ENCODE measurements at regions not wholly inside any gene's neighbourhood (a gene's known extent, or its start where the extent isn't known, plus 50 kb on each side); places are given as distances from the start of the nearest gene placed in this dataset.

DNA sequence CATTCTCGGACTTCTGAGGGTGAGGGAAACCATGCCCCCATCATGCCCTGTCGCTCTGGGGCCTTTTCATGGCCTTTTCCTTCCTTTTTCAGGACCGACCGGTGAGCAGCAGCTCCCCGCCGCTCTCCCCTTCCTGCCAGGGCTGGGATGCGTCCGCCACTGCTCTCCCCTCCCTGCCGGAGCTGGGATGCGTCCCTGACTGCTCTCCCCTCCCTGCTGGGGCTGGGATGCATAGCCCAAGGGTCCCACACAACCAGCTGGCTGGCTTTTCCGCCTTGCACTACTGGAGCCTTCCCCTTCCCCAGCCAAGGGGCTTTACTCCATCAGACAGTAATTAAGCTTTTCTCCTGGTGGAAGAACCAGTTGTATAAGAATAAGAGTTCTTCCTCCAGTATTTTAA is 129.7 kb upstream of the COBL start:
- Mint-ChIP-seq H3K4me1 (ENCODE audit: low read depth, unreplicated experiment) (no peaks in the 10 kb centered on the region), H3K27ac (ENCODE audit: unreplicated experiment) (no peak overlapping the region), H3K27me3 (ENCODE audit: insufficient read depth, unreplicated experiment) (no peaks in the 10 kb centered on the region), H3K36me3 (ENCODE audit: insufficient read depth, unreplicated experiment) (no peaks in the 10 kb centered on the region), H3K4me3 (ENCODE audit: unreplicated experiment) (no peak overlapping the region), H3K9me3 (ENCODE audit: unreplicated experiment) (peaks cover 14% of the 10 kb centered on the region)
- TF ChIP-seq, protein P1, sequence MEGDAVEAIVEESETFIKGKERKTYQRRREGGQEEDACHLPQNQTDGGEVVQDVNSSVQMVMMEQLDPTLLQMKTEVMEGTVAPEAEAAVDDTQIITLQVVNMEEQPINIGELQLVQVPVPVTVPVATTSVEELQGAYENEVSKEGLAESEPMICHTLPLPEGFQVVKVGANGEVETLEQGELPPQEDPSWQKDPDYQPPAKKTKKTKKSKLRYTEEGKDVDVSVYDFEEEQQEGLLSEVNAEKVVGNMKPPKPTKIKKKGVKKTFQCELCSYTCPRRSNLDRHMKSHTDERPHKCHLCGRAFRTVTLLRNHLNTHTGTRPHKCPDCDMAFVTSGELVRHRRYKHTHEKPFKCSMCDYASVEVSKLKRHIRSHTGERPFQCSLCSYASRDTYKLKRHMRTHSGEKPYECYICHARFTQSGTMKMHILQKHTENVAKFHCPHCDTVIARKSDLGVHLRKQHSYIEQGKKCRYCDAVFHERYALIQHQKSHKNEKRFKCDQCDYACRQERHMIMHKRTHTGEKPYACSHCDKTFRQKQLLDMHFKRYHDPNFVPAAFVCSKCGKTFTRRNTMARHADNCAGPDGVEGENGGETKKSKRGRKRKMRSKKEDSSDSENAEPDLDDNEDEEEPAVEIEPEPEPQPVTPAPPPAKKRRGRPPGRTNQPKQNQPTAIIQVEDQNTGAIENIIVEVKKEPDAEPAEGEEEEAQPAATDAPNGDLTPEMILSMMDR (IDR thresholded peaks at IDR 0.05; ENCODE audit: insufficient read depth in 1 of 2, low read depth in 1 of 2, low read length in 1 of 2, severe bottlenecking in 1 of 2, unreplicated experiment in 1 of 2), result no peak
- Histone ChIP-seq H3K4me1 (peaks cover 3% of the 10 kb centered on the region; the same call in 1 of the 2 replicates), H3K4me3 (ENCODE audit: low read depth, low read length) (no peak overlapping the region), H3K36me3 (ENCODE audit: control insufficient read depth, insufficient read depth, low read length) (no peaks in the 10 kb centered on the region), H3K9me3 (peaks cover 14% of the 10 kb centered on the region), H3K27me3 (replicated peaks; ENCODE audit: control insufficient read depth, insufficient read depth, low read length) (no peaks in the 10 kb centered on the region)
- POLR2A ChIA-PET, result no interaction called here
- CTCF ChIA-PET, result interaction anchor here (0.6 kb wide), 1 partner anchor 495 kb away, joined by 3 read pairs; no protein-coding TSS in a partner anchor
- BruUV-seq (replicated peaks), result no TSS peak
- intact Hi-C loops (cut with micrococcal nuclease; ENCODE audit: unreplicated experiment), result no loop called here
- DNase-seq, result no peak

DNA sequence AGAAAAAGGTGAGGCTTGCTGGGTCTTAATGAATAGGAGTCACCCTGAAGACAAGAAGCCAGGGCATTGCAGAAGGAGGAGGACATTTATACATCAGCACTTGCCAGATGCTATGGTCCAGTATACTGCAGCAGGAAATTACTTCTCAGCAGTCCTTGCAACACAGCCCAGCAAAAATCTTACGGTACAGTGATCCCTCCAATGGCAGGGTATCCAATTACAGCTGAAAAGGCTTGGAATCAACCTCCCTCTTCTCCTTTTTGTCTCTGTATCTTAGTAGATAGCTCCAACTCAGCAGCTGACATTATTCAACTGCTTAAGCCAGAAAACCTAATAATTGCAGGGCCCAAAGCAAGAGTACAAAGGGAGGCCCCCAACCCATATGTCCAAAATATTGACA is 128.3 kb upstream of the COBL start:
- no peaks in the 10 kb centered on the region for H3K27me3 ChIP-seq (replicated peaks; ENCODE audit: control insufficient read depth, insufficient read depth, low read length)
- intact Hi-C loops (cut with micrococcal nuclease; ENCODE audit: unreplicated experiment), result no loop called here

DNA sequence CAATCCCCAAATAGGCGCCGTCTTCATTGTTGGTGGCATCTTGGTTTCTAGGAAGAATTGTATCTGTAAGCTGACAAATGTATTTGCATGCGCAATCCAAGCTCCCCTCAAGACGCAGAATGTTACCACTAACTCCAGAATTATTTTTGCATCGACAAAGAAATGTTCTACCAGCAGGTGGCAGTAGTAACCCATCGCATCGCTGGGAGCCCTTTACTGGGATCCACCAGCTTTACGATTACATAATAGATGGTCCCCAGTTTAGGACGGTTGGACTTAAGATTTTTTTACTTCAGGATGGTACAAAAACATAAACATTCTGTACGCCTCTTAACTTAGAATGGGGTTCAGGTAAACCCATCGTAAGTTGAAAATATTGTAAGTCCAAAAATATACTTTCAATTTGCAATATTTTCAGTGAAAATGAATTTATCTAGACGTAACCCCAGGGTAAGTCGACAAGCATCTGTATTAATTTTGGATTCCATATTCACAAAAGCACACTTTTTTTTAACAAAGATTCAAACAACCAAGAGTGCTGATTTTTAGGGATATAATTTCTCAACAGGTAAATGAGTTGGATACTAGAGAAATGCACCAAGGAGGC is 114.0 kb upstream of the COBL start:
- POLR2A ChIA-PET, result no interaction called here
- Histone ChIP-seq H3K9me3 (no peaks in the 10 kb centered on the region), H3K36me3 (ENCODE audit: control insufficient read depth, insufficient read depth, low read length) (no peaks in the 10 kb centered on the region), H3K4me1 (no peaks in the 10 kb centered on the region), H3K4me3 (ENCODE audit: low read depth, low read length) (no peak overlapping the region), H3K27me3 (replicated peaks; ENCODE audit: control insufficient read depth, insufficient read depth, low read length) (no peaks in the 10 kb centered on the region; the same call in 1 of the 2 replicates)
- Mint-ChIP-seq H3K4me3 (ENCODE audit: unreplicated experiment) (no peak overlapping the region), H3K9me3 (ENCODE audit: unreplicated experiment) (no peaks in the 10 kb centered on the region), H3K27ac (ENCODE audit: unreplicated experiment) (no peak overlapping the region), H3K27me3 (ENCODE audit: insufficient read depth, unreplicated experiment) (peaks cover 11% of the 10 kb centered on the region), H3K36me3 (ENCODE audit: insufficient read depth, unreplicated experiment) (no peaks in the 10 kb centered on the region), H3K4me1 (ENCODE audit: low read depth, unreplicated experiment) (no peaks in the 10 kb centered on the region)
- TF ChIP-seq, protein P1 (IDR thresholded peaks at IDR 0.05; ENCODE audit: insufficient read depth in 1 of 2, low read depth in 1 of 2, low read length in 1 of 2, severe bottlenecking in 1 of 2, unreplicated experiment in 1 of 2), result peak; percentile 82 to 90
- no TSS peak for BruUV-seq (replicated peaks)
- CTCF ChIA-PET, result interaction anchor here (0.5 to 1.7 kb wide), 8 partner anchors 22 to 419 kb away, joined by 3 to 9 read pairs (median 4); no protein-coding TSS in a partner anchor
- peak; percentile 58 to 79 for DNase-seq
- intact Hi-C loops (cut with micrococcal nuclease; ENCODE audit: unreplicated experiment), result loop anchor here (1.0 to 10.0 kb wide), 3 partner anchors 236 to 358 kb away; no protein-coding TSS in a partner anchor

More for the DNA sequence above, 128.3 kb upstream of the COBL start:
- Histone ChIP-seq H3K4me1 (no peaks in the 10 kb centered on the region), H3K9me3 (peaks cover 16% of the 10 kb centered on the region), H3K36me3 (ENCODE audit: control insufficient read depth, insufficient read depth, low read length) (no peaks in the 10 kb centered on the region), H3K4me3 (ENCODE audit: low read depth, low read length) (no peak overlapping the region)
- H3K27ac Mint-ChIP-seq (ENCODE audit: unreplicated experiment), result no peak overlapping the region
- no peaks in the 10 kb centered on the region for H3K27me3 Mint-ChIP-seq (ENCODE audit: insufficient read depth, unreplicated experiment)
- no peak overlapping the region for H3K4me3 Mint-ChIP-seq (ENCODE audit: unreplicated experiment)
- TF ChIP-seq, protein P1 (IDR thresholded peaks at IDR 0.05; ENCODE audit: insufficient read depth in 1 of 2, low read depth in 1 of 2, low read length in 1 of 2, severe bottlenecking in 1 of 2, unreplicated experiment in 1 of 2), result no peak
- CTCF ChIA-PET, result no interaction called here
- POLR2A ChIA-PET, result no interaction called here
- DNase-seq, result no peak
- BruUV-seq (replicated peaks), result no TSS peak
- peaks cover 14% of the 10 kb centered on the region for H3K9me3 Mint-ChIP-seq (ENCODE audit: unreplicated experiment)
- no peaks in the 10 kb centered on the region for H3K4me1 Mint-ChIP-seq (ENCODE audit: low read depth, unreplicated experiment)
- no peaks in the 10 kb centered on the region for H3K36me3 Mint-ChIP-seq (ENCODE audit: insufficient read depth, unreplicated experiment)

Data from Caco-2 (cell line).